H1 (cell line): ENCODE measurements at regions not wholly inside any gene's neighbourhood (a gene's known extent, or its start where the extent isn't known, plus 50 kb on each side); places are given as distances from the start of the nearest gene placed in this dataset.

Source experiments
- CTCF ChIA-PET: fragments of 300-600 bp; sonication (Branson Sonifier 250); formaldehyde crosslinking; loops from one replicate; lab custom pipeline; 2021; ENCODE audit not compliant: partially characterized antibody; lab: Charles Lee
- POLR2A ChIA-PET: fragments of 300-600 bp; sonication (Branson Sonifier 250); formaldehyde crosslinking; loops from one replicate; lab custom pipeline; 2021; ENCODE audit warnings: inconsistent platforms; ENCODE audit not compliant: partially characterized antibody; lab: Charles Lee
- DNase-seq, 2 experiments: peaks; one replicate each; pipeline versions ENCODE4 v3.0.0 to v3.0.0-alpha.2; 2010 to 2022; ENCODE audit warnings: low spot score in 2 of 2, low read depth in 1 of 2, mixed read lengths in 1 of 2
- FAIRE-seq: peaks from 2 replicates; lab custom pipeline; 2011; peaks lifted over from hg19 to GRCh38; lab: Jason Lieb, UNC
- H2AFZ ChIP-seq: 2 replicates; pipeline ENCODE4 v1.8.1; 2012; ENCODE audit warnings: low read length, inconsistent platforms
- H2AK5ac ChIP-seq: 2 replicates; pipeline ENCODE4 v1.6.1; 2013; ENCODE audit warnings: low read depth, low read length
- H2BK120ac ChIP-seq: replicated peaks from 2 replicates; pipeline ENCODE3; 2013; ENCODE audit warnings: low read depth, low read length, inconsistent platforms
- H2BK12ac ChIP-seq: 2 replicates; pipeline ENCODE4 v1.6.1; 2013; ENCODE audit warnings: low read depth, low read length
- H2BK15ac ChIP-seq: 2 replicates; pipeline ENCODE4 v1.6.1; 2013; ENCODE audit warnings: low read length
- H2BK20ac ChIP-seq: 2 replicates; pipeline ENCODE4 v1.6.1; 2013; ENCODE audit warnings: low read length
- H2BK5ac ChIP-seq: 2 replicates; pipeline ENCODE4 v1.6.1; 2013; ENCODE audit warnings: low read depth, low read length
- H3K14ac ChIP-seq: 2 replicates; pipeline ENCODE4 v1.6.1; 2013; ENCODE audit warnings: inconsistent platforms; ENCODE audit not compliant: insufficient read length
- H3K18ac ChIP-seq: 2 replicates; pipeline ENCODE4 v1.6.1; 2013; ENCODE audit warnings: low read length; ENCODE audit errors: extremely low read depth
- H3K23ac ChIP-seq: 2 replicates; pipeline ENCODE4 v1.6.1; 2013; ENCODE audit warnings: inconsistent platforms; ENCODE audit not compliant: insufficient read length
- H3K23me2 ChIP-seq: 2 replicates; pipeline ENCODE4 v1.6.1; 2013; ENCODE audit warnings: low read depth, low read length
- H3K27ac ChIP-seq: 2 replicates; pipeline ENCODE4 v1.6.1; 2011; ENCODE audit warnings: low read depth, low read length, inconsistent platforms
- H3K27me3 ChIP-seq, 4 experiments: replicated peaks in 1 of 4; 1 replicate in 1 of 4; 2 replicates in 3 of 4; pipeline versions ENCODE4 v1.6.1 to v1.8.1; 2011 to 2013; ENCODE audit warnings: low read length in 3 of 4, mild to moderate bottlenecking in 3 of 4, inconsistent platforms in 2 of 4, mixed read lengths in 2 of 4, moderate library complexity in 1 of 4; ENCODE audit not compliant: control insufficient read depth in 3 of 4, insufficient read depth in 3 of 4; ENCODE audit errors: extremely low read depth in 1 of 4
- H3K36me3 ChIP-seq, 4 experiments: 2 replicates each; pipeline versions ENCODE4 v1.6.1 to v1.8.1; 2011 to 2013; ENCODE audit warnings: mild to moderate bottlenecking in 4 of 4, low read length in 3 of 4, moderate library complexity in 2 of 4, control low read depth in 1 of 4, inconsistent platforms in 1 of 4; ENCODE audit not compliant: insufficient read depth in 4 of 4, control insufficient read depth in 2 of 4
- H3K4ac ChIP-seq: replicated peaks from 2 replicates; pipeline ENCODE3; 2013; ENCODE audit warnings: low read length, low read depth, mixed read lengths, inconsistent platforms; ENCODE audit not compliant: insufficient read length
- H3K4me1 ChIP-seq, 4 experiments: replicated peaks in 1 of 4; 1 replicate in 1 of 4; 2 replicates in 3 of 4; pipeline versions ENCODE4 v1.6.1 to v1.8.1; 2011 to 2013; ENCODE audit warnings: low read length in 3 of 4, inconsistent platforms in 2 of 4, mixed read lengths in 1 of 4; ENCODE audit not compliant: insufficient read depth in 4 of 4, control insufficient read depth in 3 of 4
- H3K4me2 ChIP-seq, 2 experiments: 2 replicates each; pipeline versions ENCODE4 v1.6.1 to v1.8.1; 2011 to 2013; ENCODE audit warnings: low read depth in 2 of 2, low read length in 2 of 2, control low read depth in 1 of 2, inconsistent platforms in 1 of 2, mild to moderate bottlenecking in 1 of 2; ENCODE audit not compliant: insufficient read depth in 1 of 2
- H3K4me3 ChIP-seq, 4 experiments: fragments of 200-600, 300-600 bp in 1 of 4; sonication (generic), shearing (Covaris generic), sonication (Bioruptor Twin) in 1 of 4; 2 replicates each; pipeline versions ENCODE4 v1.5.1 to v1.8.1; 2011 to 2016; ENCODE audit warnings: low read length in 4 of 4, low read depth in 3 of 4, control low read depth in 2 of 4, inconsistent platforms in 2 of 4, mild to moderate bottlenecking in 2 of 4, mixed read lengths in 1 of 4, moderate library complexity in 1 of 4; ENCODE audit not compliant: insufficient read depth in 2 of 4; ENCODE audit errors: extremely low read depth in 1 of 4
- H3K56ac ChIP-seq: replicated peaks from 2 replicates; pipeline ENCODE3; 2013; ENCODE audit warnings: low read depth, mild to moderate bottlenecking, mixed read lengths, low read length, inconsistent platforms; ENCODE audit not compliant: insufficient read length
- H3K79me1 ChIP-seq: 2 replicates; pipeline ENCODE4 v1.6.1; 2013; ENCODE audit warnings: low read depth, low read length, control low read depth
- H3K79me2 ChIP-seq, 2 experiments: 2 replicates each; pipeline versions ENCODE4 v1.6.1 to v1.8.1; 2012 to 2013; ENCODE audit warnings: low read length in 2 of 2, mild to moderate bottlenecking in 2 of 2, inconsistent platforms in 1 of 2; ENCODE audit not compliant: insufficient read depth in 2 of 2, control insufficient read depth in 1 of 2
- H3K9ac ChIP-seq, 4 experiments: replicated peaks in 1 of 4; 1 replicate in 1 of 4; 2 replicates in 3 of 4; pipeline versions ENCODE4 v1.6.1 to v1.8.1; 2011 to 2013; ENCODE audit warnings: low read depth in 3 of 4, low read length in 3 of 4, control low read depth in 2 of 4, mild to moderate bottlenecking in 2 of 4, moderate library complexity in 2 of 4, inconsistent platforms in 1 of 4; ENCODE audit errors: extremely low read depth in 1 of 4
- H3K9me3 ChIP-seq, 2 experiments: 2 replicates each; pipeline versions ENCODE4 v1.6.1 to v1.8.1; 2012 to 2013; ENCODE audit warnings: mild to moderate bottlenecking in 2 of 2, moderate library complexity in 2 of 2, control low read depth in 1 of 2, inconsistent platforms in 1 of 2, low read depth in 1 of 2, low read length in 1 of 2, mixed read lengths in 1 of 2; ENCODE audit not compliant: insufficient read depth in 2 of 2
- H4K20me1 ChIP-seq, 2 experiments: replicated peaks in 1 of 2; 2 replicates each; pipeline versions ENCODE3 to v1.8.1; 2011 to 2013; ENCODE audit warnings: inconsistent platforms in 2 of 2, low read length in 2 of 2, mild to moderate bottlenecking in 1 of 2; ENCODE audit not compliant: insufficient read depth in 2 of 2, control insufficient read depth in 1 of 2
- H4K5ac ChIP-seq: 2 replicates; pipeline ENCODE4 v1.6.1; 2013; ENCODE audit warnings: low read length, low read depth, mixed read lengths, inconsistent platforms; ENCODE audit not compliant: insufficient read length
- H4K8ac ChIP-seq: 2 replicates; pipeline ENCODE4 v1.8.0; 2013; ENCODE audit warnings: mild to moderate bottlenecking, moderate library complexity, low read length, inconsistent platforms; ENCODE audit not compliant: insufficient read depth; ENCODE audit errors: extremely low read depth
- H4K91ac ChIP-seq: replicated peaks from 2 replicates; pipeline ENCODE3; 2013; ENCODE audit warnings: low read length, mixed read lengths, inconsistent platforms; ENCODE audit not compliant: insufficient read length
- BCL11A ChIP-seq, 2 experiments: IDR thresholded peaks; one replicate each; pipeline ENCODE4 v1.6.1; 2011; ENCODE audit warnings: low read depth in 2 of 2, low read length in 2 of 2, mild to moderate bottlenecking in 2 of 2
- EGR1 ChIP-seq: IDR thresholded peaks from 2 replicates; pipeline ENCODE4 v1.6.1; 2011; ENCODE audit warnings: low read depth, low read length, borderline replicate concordance
- FOSL1 ChIP-seq: IDR thresholded peaks from 2 replicates; pipeline ENCODE4 v1.6.1; 2011; ENCODE audit warnings: mild to moderate bottlenecking, low read depth, low read length, moderate library complexity; ENCODE audit not compliant: insufficient read depth
- HDAC2 ChIP-seq, 2 experiments: fragments of 300-600 bp in 1 of 2; sonication (generic) in 1 of 2; IDR thresholded peaks; 2 replicates each; pipeline ENCODE4 v1.6.1; 2011 to 2012; ENCODE audit warnings: low read depth in 2 of 2, low read length in 2 of 2, mild to moderate bottlenecking in 2 of 2, moderate library complexity in 2 of 2, borderline replicate concordance in 1 of 2, inconsistent platforms in 1 of 2
- POLR2AphosphoS5 ChIP-seq: IDR thresholded peaks from 2 replicates; pipeline ENCODE4 v1.6.1; 2011; ENCODE audit warnings: low read depth, low read length
- RBBP5 ChIP-seq: IDR thresholded peaks from 2 replicates; pipeline ENCODE4 v1.7.1; 2012; ENCODE audit warnings: low read depth, mild to moderate bottlenecking, inconsistent platforms, low read length, moderate library complexity, borderline replicate concordance
- SIRT6 ChIP-seq: IDR thresholded peaks from one replicate; pipeline ENCODE4 v1.7.1; 2012; ENCODE audit warnings: low read length, inconsistent platforms
- SP1 ChIP-seq: IDR thresholded peaks from 2 replicates; pipeline ENCODE4 v1.6.1; 2011; ENCODE audit warnings: low read depth, low read length
- TCF12 ChIP-seq: IDR thresholded peaks from 2 replicates; pipeline ENCODE4 v1.6.1; 2011; ENCODE audit warnings: low read depth, mild to moderate bottlenecking, low read length
- TEAD4 ChIP-seq: IDR thresholded peaks from 2 replicates; pipeline ENCODE4 v1.6.1; 2012; ENCODE audit warnings: low read depth, low read length, inconsistent platforms, mixed read lengths
- YY1 ChIP-seq: IDR thresholded peaks from 2 replicates; pipeline ENCODE4 v1.6.1; 2011; ENCODE audit warnings: low read depth, mild to moderate bottlenecking, low read length
- WGBS, 2 experiments: shearing (Covaris generic) in 1 of 2; methylation state at CpG; one replicate each; pipeline versions ENCODE4 v1.1.6 to v1.1.7; 2013 to 2015; ENCODE audit warnings: low lambda C conversion rate in 2 of 2, mixed read lengths in 2 of 2, inconsistent platforms in 1 of 2, low coverage in 1 of 2, missing lambda C conversion rate in 1 of 2; ENCODE audit not compliant: insufficient replicate concordance in 2 of 2, insufficient coverage in 1 of 2, insufficient read length in 1 of 2; ENCODE audit errors: extremely low coverage in 1 of 2, missing lambda C conversion rate in 1 of 2; 5-methylcytosine and 5-hydroxymethylcytosine counted together
- TF ChIP-seq, protein P1 (sequence below): IDR thresholded peaks from 2 replicates; pipeline ENCODE4 v1.6.1; 2012; ENCODE audit warnings: inconsistent platforms
- TF ChIP-seq, protein P2 (sequence below): IDR thresholded peaks from 2 replicates; pipeline ENCODE4 v1.6.1; 2012; ENCODE audit warnings: low read length, inconsistent platforms

DNA sequence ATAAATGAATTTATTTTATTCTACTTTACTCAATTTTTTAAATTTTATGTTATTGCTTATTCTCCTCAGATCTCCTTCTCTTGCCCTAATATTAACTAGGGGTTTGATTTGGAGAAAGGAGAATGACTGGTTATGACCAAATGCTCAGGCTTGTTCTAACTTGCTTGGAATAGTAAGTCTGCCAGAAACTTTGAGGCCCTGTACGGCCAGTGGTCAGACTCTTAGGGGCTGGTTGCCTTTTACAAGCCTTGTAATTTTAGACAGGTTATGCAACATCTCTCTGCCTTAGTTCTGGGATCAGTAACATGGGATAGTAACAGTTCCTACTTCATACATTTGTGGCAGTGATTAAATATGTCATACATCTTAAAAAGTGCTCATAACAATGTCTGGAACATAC, 279.5 kb downstream of the DUSP10 start:
- no peak overlapping the region for H2BK12ac ChIP-seq
- no peaks in the 10 kb centered on the region for H3K79me2 ChIP-seq
- no peaks in the 10 kb centered on the region for H3K79me1 ChIP-seq
- H3K4me1 ChIP-seq, result no peaks in the 10 kb centered on the region
- H3K4ac ChIP-seq, result no peak overlapping the region
- H3K9ac ChIP-seq, result no peak overlapping the region
- H2AFZ ChIP-seq, result no peak overlapping the region
- H3K4me3 ChIP-seq, result no peak overlapping the region
- H2BK120ac ChIP-seq, result no peak overlapping the region
- ChIA-PET CTCF (interaction anchor here (1.2 kb wide), 2 partner anchors 15 to 27 kb away, joined by 3 read pairs; no protein-coding TSS in a partner anchor), POLR2A (no interaction called here)
- no peak overlapping the region for H2BK15ac ChIP-seq
- H3K18ac ChIP-seq, result no peak overlapping the region
- DNase-seq, result no peak
- no peaks in the 10 kb centered on the region for H3K27me3 ChIP-seq
- H3K36me3 ChIP-seq, result no peaks in the 10 kb centered on the region
- no peak overlapping the region for H3K56ac ChIP-seq
- no peaks in the 10 kb centered on the region for H3K23me2 ChIP-seq
- H2BK20ac ChIP-seq, result no peak overlapping the region
- no peak overlapping the region for H4K8ac ChIP-seq
- FAIRE-seq, result no peak
- no peaks in the 10 kb centered on the region for H3K9me3 ChIP-seq
- no peaks in the 10 kb centered on the region for H4K20me1 ChIP-seq
- H4K91ac ChIP-seq, result no peak overlapping the region
- no peak overlapping the region for H3K23ac ChIP-seq
- H4K5ac ChIP-seq, result no peak overlapping the region
- no peak overlapping the region for H3K14ac ChIP-seq
- H3K4me2 ChIP-seq, result no peak overlapping the region
- H2AK5ac ChIP-seq, result no peak overlapping the region
- WGBS, 2 experiments, result 94% methylated on average over 1 of the region's 1 CpG; no CpG with 5 or more reads in 1 of the 2 experiments
- H3K27ac ChIP-seq, result no peak overlapping the region
- no peak overlapping the region for H2BK5ac ChIP-seq
- no peak for TF ChIP-seq TCF12
- TF ChIP-seq RBBP5, result no peak
- no peak for TF ChIP-seq EGR1
- no peak for TF ChIP-seq BCL11A (IDR thresholded peaks at IDR 0.05; ENCODE audit: low read depth in 2 of 2, low read length in 2 of 2)
- TF ChIP-seq YY1, result no peak
- no peak for TF ChIP-seq POLR2AphosphoS5
- TF ChIP-seq, protein P1, sequence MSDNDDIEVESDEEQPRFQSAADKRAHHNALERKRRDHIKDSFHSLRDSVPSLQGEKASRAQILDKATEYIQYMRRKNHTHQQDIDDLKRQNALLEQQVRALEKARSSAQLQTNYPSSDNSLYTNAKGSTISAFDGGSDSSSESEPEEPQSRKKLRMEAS, result no peak
- TF ChIP-seq SIRT6, result no peak
- TF ChIP-seq TEAD4, result no peak
- no peak for TF ChIP-seq HDAC2 (IDR thresholded peaks at IDR 0.05; ENCODE audit: borderline replicate concordance in 1 of 2, low read depth in 2 of 2, low read length in 2 of 2)
- no peak for TF ChIP-seq FOSL1
- TF ChIP-seq SP1, result no peak
- TF ChIP-seq, protein P2, sequence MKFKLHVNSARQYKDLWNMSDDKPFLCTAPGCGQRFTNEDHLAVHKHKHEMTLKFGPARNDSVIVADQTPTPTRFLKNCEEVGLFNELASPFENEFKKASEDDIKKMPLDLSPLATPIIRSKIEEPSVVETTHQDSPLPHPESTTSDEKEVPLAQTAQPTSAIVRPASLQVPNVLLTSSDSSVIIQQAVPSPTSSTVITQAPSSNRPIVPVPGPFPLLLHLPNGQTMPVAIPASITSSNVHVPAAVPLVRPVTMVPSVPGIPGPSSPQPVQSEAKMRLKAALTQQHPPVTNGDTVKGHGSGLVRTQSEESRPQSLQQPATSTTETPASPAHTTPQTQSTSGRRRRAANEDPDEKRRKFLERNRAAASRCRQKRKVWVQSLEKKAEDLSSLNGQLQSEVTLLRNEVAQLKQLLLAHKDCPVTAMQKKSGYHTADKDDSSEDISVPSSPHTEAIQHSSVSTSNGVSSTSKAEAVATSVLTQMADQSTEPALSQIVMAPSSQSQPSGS, result no peak
